Right atrium auricular region (tissue), 2 donors: ENCODE measurements at regions not wholly inside any gene's neighbourhood (a gene's known extent, or its start where the extent isn't known, plus 50 kb on each side); places are given as distances from the start of the nearest gene placed in this dataset.

Source experiments
- DNase-seq: peaks from one replicate; pipeline ENCODE4 v3.0.0-alpha.2; 2019; ENCODE audit warnings: low spot score
- H3K27ac ChIP-seq, 2 donors: fragments of 200-600 bp; sonication (generic); 1 replicate in 1 of 2; 2 replicates in 1 of 2; pipeline ENCODE4 v1.5.1; 2016 to 2019
- H3K27me3 ChIP-seq, 2 donors: fragments of 200-600 bp; sonication (generic); one replicate each; pipeline versions ENCODE4 v1.5.1 to v1.6.0; 2017 to 2019
- H3K36me3 ChIP-seq: fragments of 200-600 bp; sonication (generic); one replicate; pipeline ENCODE4 v1.5.1; 2016
- H3K4me1 ChIP-seq, 2 donors: fragments of 200-600 bp; sonication (generic); one replicate each; pipeline versions ENCODE4 v1.5.1 to v1.6.0; 2017 to 2019
- H3K4me3 ChIP-seq, 2 donors: fragments of 200-600 bp; sonication (generic); 1 replicate in 1 of 2; 2 replicates in 1 of 2; pipeline ENCODE4 v1.5.1; 2017 to 2019; ENCODE audit warnings: mild to moderate bottlenecking in 1 of 2, moderate library complexity in 1 of 2
- H3K9me3 ChIP-seq, 2 donors: fragments of 200-600 bp; sonication (generic); one replicate each; pipeline ENCODE4 v1.5.1; 2019
- CTCF ChIP-seq, 2 donors: fragments of 200-600 bp; sonication (generic); IDR thresholded peaks; one replicate each; pipeline ENCODE4 v1.5.1; 2019; ENCODE audit warnings: antibody characterized with exemption in 2 of 2

- Histone ChIP-seq H3K27ac (no peak overlapping the region), H3K9me3 (no peaks in the 10 kb centered on the region)
- no peak for DNase-seq
Measured at GRCh38 chr1:99538618-99538956, 107.3 kb upstream of the PALMD start.

GRCh38 chr1:99539131-99539530 lies 106.8 kb upstream of the PALMD start:
- no peak overlapping the region for H3K27ac ChIP-seq
- no peaks in the 10 kb centered on the region for H3K9me3 ChIP-seq
- peaks cover 0 to 10% of the 10 kb centered on the region in 2 donors for H3K4me1 ChIP-seq
- H3K27me3 ChIP-seq, result no peaks in the 10 kb centered on the region
- H3K4me3 ChIP-seq, result no peak overlapping the region
- TF ChIP-seq CTCF (IDR thresholded peaks at IDR 0.05), result no peak
- H3K36me3 ChIP-seq, result no peaks in the 10 kb centered on the region
- no peak for DNase-seq

More at GRCh38 chr1:99538618-99538956, 107.3 kb upstream of the PALMD start:
- Histone ChIP-seq H3K36me3 (no peaks in the 10 kb centered on the region), H3K27me3 (no peaks in the 10 kb centered on the region), H3K4me1 (peaks cover 0 to 14% of the 10 kb centered on the region in 2 donors), H3K4me3 (no peak overlapping the region)
- TF ChIP-seq CTCF (IDR thresholded peaks at IDR 0.05), result no peak

GRCh38 chr1:99540744-99541143 lies 105.2 kb upstream of the PALMD start:
- Histone ChIP-seq H3K27me3 (no peaks in the 10 kb centered on the region), H3K36me3 (no peaks in the 10 kb centered on the region), H3K27ac (no peak overlapping the region), H3K4me1 (no peaks in the 10 kb centered on the region), H3K9me3 (no peaks in the 10 kb centered on the region), H3K4me3 (no peak overlapping the region)
- DNase-seq, result no peak
- no peak for TF ChIP-seq CTCF (IDR thresholded peaks at IDR 0.05)

- no peak overlapping the region for H3K4me3 ChIP-seq
Measured at GRCh38 chr1:99544328-99544727, 101.6 kb upstream of the PALMD start.

GRCh38 chr1:99546432-99547416 lies 99.2 kb upstream of the PALMD start:
- no peak for DNase-seq
- Histone ChIP-seq H3K36me3 (no peaks in the 10 kb centered on the region), H3K27ac (no peak overlapping the region), H3K4me3 (no peak overlapping the region), H3K27me3 (no peaks in the 10 kb centered on the region), H3K9me3 (no peaks in the 10 kb centered on the region), H3K4me1 (peaks cover 0 to 4% of the 10 kb centered on the region in 2 donors)
- no peak for TF ChIP-seq CTCF (IDR thresholded peaks at IDR 0.05)

More at GRCh38 chr1:99544328-99544727, 101.6 kb upstream of the PALMD start:
- no peak for DNase-seq
- H3K9me3 ChIP-seq, result no peaks in the 10 kb centered on the region
- H3K4me1 ChIP-seq, result peaks cover 0 to 4% of the 10 kb centered on the region in 2 donors
- no peak overlapping the region for H3K27ac ChIP-seq
- H3K36me3 ChIP-seq, result no peaks in the 10 kb centered on the region
- no peaks in the 10 kb centered on the region for H3K27me3 ChIP-seq
- TF ChIP-seq CTCF (IDR thresholded peaks at IDR 0.05), result no peak
